Body of pancreas (tissue), 4 donors: ENCODE measurements at regions not wholly inside any gene's neighbourhood (a gene's known extent, or its start where the extent isn't known, plus 50 kb on each side); places are given as distances from the start of the nearest gene placed in this dataset.

Experiments
- ATAC-seq: fragments of 150-250 bp; one replicate; pipeline ENCODE4 v1.9.1; 2016
- DNase-seq, 4 donors: peaks; one replicate each; pipeline ENCODE4 v3.0.0-alpha.2; 2019
- H3K27ac ChIP-seq, 4 donors: fragments of 200-600 bp; sonication (generic); 1 replicate in 3 of 4; 2 replicates in 1 of 4; pipeline versions ENCODE4 v1.5.1 to v1.6.1; 2016 to 2019; ENCODE audit warnings: mild to moderate bottlenecking in 1 of 4, mixed read lengths in 1 of 4, moderate library complexity in 1 of 4
- H3K27me3 ChIP-seq, 2 donors: fragments of 200-600 bp; sonication (generic); one replicate each; pipeline ENCODE4 v1.6.0; 2016; ENCODE audit warnings: mild to moderate bottlenecking in 1 of 2
- H3K36me3 ChIP-seq, 2 donors: fragments of 200-600 bp; sonication (generic); replicated peaks in 1 of 2; 2 replicates each; pipeline ENCODE4 v1.5.1; 2016; ENCODE audit warnings: low read depth in 2 of 2; ENCODE audit not compliant: insufficient read depth in 1 of 2
- H3K4me1 ChIP-seq: fragments of 200-600 bp; sonication (generic); one replicate; pipeline ENCODE4 v1.6.0; 2016
- H3K4me3 ChIP-seq, 2 donors: fragments of 200-600 bp; sonication (generic); 1 replicate in 1 of 2; 2 replicates in 1 of 2; pipeline ENCODE4 v1.5.1; 2016 to 2019
- H3K9me3 ChIP-seq, 3 donors: fragments of 200-600 bp; sonication (generic); 1 replicate in 2 of 3; 2 replicates in 1 of 3; pipeline ENCODE4 v1.5.1; 2016
- POLR2A ChIP-seq, 3 donors: fragments of 450-650 bp; IDR thresholded peaks; one replicate each; pipeline ENCODE4 v1.6.1; 2016; ENCODE audit warnings: antibody characterized with exemption in 3 of 3, mild to moderate bottlenecking in 2 of 3
- WGBS, 2 donors: methylation state at CpG; one replicate each; pipeline ENCODE4 v1.1.5; 2017; 5-methylcytosine and 5-hydroxymethylcytosine counted together
- intact Hi-C: fragments of 100-400 bp; cut with DNase I; formaldehyde crosslinking; loops from one replicate; pipeline ENCODE4 v1.15.1; 2023
- TF ChIP-seq, protein P1 (sequence below), 7 experiments: fragments of 450-650 bp in 4 of 7; fragments of 200-600 bp in 3 of 7; sonication (generic) in 3 of 7; IDR thresholded peaks; one replicate each; pipeline ENCODE4 v1.5.1; 2016 to 2019; ENCODE audit warnings: antibody characterized with exemption in 7 of 7

DNA sequence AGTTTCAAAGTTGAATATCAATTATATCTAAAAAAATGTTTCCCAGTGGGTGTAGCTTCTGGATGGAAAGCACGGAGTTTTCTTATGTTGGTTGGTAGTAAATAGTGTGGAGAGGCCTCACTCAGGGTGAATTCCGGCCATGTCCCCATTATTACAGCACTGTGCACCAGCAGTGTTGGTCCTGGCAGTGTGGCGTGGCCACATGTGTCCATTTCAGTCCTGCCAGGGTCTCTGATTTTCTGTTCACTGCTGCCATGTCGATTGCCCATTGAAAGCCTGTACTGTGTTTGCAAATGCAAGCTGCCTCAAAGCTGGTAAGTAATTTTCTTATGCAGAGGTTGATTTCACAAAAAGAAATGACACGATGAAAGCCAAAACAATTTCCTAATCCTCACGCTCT lies 386.2 kb downstream of the GALR1 start:
- intact Hi-C loops, result no loop called here
- H3K27me3 ChIP-seq, result no peaks in the 10 kb centered on the region
- H3K4me3 ChIP-seq, result no peak overlapping the region
- H3K36me3 ChIP-seq, result no peaks in the 10 kb centered on the region
- ATAC-seq (no peak), DNase-seq (no peak)
- no peak overlapping the region for H3K27ac ChIP-seq
- 65 to 74% methylated on average over 6 of the region's 6 CpGs for WGBS, 2 donors
- no peaks in the 10 kb centered on the region for H3K9me3 ChIP-seq
- TF ChIP-seq, protein P1, sequence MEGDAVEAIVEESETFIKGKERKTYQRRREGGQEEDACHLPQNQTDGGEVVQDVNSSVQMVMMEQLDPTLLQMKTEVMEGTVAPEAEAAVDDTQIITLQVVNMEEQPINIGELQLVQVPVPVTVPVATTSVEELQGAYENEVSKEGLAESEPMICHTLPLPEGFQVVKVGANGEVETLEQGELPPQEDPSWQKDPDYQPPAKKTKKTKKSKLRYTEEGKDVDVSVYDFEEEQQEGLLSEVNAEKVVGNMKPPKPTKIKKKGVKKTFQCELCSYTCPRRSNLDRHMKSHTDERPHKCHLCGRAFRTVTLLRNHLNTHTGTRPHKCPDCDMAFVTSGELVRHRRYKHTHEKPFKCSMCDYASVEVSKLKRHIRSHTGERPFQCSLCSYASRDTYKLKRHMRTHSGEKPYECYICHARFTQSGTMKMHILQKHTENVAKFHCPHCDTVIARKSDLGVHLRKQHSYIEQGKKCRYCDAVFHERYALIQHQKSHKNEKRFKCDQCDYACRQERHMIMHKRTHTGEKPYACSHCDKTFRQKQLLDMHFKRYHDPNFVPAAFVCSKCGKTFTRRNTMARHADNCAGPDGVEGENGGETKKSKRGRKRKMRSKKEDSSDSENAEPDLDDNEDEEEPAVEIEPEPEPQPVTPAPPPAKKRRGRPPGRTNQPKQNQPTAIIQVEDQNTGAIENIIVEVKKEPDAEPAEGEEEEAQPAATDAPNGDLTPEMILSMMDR (IDR thresholded peaks at IDR 0.05), result no peak
- no peak for TF ChIP-seq POLR2A (IDR thresholded peaks at IDR 0.05)
- H3K4me1 ChIP-seq, result no peaks in the 10 kb centered on the region

DNA sequence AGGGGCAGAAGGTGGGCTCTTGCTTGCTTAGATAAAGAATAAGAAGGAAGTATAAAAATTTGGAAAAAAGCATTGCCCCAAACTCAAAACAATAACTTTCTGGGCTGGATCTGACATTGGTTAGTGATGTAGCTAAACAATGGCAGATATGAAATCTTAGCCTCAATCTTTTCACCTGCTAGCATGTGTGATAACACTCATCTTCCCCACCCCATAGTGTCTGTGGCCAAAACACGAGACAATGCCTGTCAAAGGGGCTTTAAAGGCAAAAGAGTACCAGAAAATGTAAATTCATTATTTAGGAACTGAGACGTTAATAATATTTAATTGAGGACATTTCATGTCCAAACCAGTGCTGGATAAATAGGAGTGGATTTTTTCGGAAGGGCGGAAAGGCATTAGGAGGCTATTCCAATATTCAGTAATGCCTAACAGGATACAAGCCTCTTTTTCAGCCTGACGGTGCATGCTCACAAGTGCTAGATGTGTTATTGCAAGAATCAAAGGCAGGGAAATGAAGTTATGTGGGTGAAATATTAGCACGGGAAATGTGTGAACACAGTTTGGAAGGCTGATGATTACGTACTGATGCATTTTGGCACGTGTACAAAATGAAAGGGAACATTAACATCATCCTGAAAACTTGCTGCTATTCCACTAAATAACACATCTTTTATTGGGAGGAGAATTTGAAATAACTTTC lies 395.7 kb downstream of the GALR1 start:
- DNase-seq (no peak), ATAC-seq (no peak)
- H3K27ac ChIP-seq, result no peak overlapping the region
- no peaks in the 10 kb centered on the region for H3K4me1 ChIP-seq
- WGBS, 2 donors, result 62 to 63% methylated on average over 8 of the region's 8 CpGs
- H3K9me3 ChIP-seq, result no peaks in the 10 kb centered on the region
- H3K36me3 ChIP-seq, result no peaks in the 10 kb centered on the region
- no peaks in the 10 kb centered on the region for H3K27me3 ChIP-seq
- H3K4me3 ChIP-seq, result no peak overlapping the region
- TF ChIP-seq, protein P1 (IDR thresholded peaks at IDR 0.05), result no peak
- TF ChIP-seq POLR2A (IDR thresholded peaks at IDR 0.05), result no peak
- intact Hi-C loops, result no loop called here

DNA sequence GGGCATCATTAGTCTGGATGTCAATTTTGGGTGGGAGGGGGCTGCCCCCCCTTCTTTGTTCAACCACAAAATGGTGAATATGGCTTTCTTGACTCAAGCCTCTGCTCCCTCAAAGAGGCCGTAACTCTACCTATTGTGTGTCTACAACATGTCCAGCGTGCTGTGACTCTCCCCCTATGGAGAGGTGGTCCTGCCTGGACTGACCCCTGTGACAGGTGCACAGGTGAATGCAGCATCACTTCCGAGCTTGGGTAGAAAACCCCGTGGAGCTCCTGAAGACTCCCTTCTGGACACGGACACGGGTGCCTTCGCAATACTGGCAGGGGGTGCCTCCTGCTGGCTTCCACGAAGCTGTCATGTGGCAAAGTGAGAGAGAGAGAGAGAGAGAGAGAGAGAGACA lies 397.8 kb downstream of the GALR1 start:
- TF ChIP-seq POLR2A (IDR thresholded peaks at IDR 0.05), result no peak
- TF ChIP-seq, protein P1 (IDR thresholded peaks at IDR 0.05), result no peak
- no peak for ATAC-seq
- no peaks in the 10 kb centered on the region for H3K27me3 ChIP-seq
- intact Hi-C loops, result no loop called here
- 41 to 45% methylated on average over 8 of the region's 8 CpGs for WGBS, 2 donors
- H3K4me3 ChIP-seq, result no peak overlapping the region
- no peak overlapping the region for H3K27ac ChIP-seq
- DNase-seq, result no peak
- peaks cover 5% of the 10 kb centered on the region for H3K4me1 ChIP-seq
- no peaks in the 10 kb centered on the region for H3K9me3 ChIP-seq
- no peaks in the 10 kb centered on the region for H3K36me3 ChIP-seq

DNA sequence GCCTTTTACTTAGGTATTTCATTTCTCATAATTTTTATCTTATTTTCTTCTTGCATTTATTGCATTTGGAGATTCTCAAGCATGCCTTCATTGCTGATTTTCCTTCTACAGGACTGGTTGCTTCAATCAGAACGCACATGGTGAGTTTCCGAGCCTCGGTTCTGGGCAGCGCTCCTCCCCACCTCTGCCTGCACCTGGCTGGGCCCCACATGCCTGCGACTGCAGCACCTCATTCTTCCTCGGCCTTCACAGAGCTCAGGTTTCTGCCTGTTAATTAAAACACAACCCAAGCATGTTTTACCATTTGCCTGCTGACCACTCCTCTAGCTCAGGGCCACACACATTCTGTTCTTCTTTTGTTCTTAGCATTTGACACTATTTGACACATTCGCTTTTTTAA lies 398.8 kb downstream of the GALR1 start:
- WGBS, 2 donors, result 71 to 74% methylated on average over 7 of the region's 7 CpGs
- Histone ChIP-seq H3K9me3 (no peaks in the 10 kb centered on the region), H3K4me1 (peaks cover 5% of the 10 kb centered on the region), H3K27ac (no peak overlapping the region), H3K4me3 (no peak overlapping the region), H3K36me3 (no peaks in the 10 kb centered on the region), H3K27me3 (no peaks in the 10 kb centered on the region)
- TF ChIP-seq POLR2A (IDR thresholded peaks at IDR 0.05), result no peak
- TF ChIP-seq, protein P1 (IDR thresholded peaks at IDR 0.05), result no peak
- intact Hi-C loops, result no loop called here
- ATAC-seq (no peak), DNase-seq (no peak)

DNA sequence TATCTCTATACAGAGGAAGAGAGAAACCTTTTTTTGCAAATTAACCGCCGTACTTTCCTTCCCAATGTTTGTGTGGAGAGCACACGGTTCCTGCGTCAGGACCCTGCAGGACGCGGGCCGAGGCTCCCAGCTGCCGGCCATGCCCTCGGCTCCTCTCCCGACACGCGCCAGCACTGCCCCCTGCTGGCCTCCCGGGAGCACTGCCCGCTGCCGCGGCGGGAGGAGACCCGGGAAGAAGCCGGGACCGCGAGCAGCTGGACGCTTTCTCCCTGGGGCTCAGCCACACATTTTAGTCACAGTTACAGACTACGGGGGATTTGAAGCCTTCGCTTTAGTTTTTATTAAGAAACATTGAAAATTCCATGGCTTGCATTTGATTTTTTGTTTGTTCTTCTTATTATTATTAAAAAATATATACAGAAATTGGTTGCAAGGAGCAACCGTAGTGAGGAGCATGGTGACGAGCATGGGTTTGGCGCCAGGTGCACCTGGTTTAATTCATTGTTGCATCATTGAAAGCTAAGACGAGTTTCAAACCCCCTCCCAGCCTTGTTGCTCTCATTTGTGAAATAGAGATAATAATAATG lies 401.2 kb downstream of the GALR1 start:
- peak; percentile 77 for ATAC-seq
- Histone ChIP-seq H3K27me3 (no peaks in the 10 kb centered on the region), H3K4me3 (no peak overlapping the region), H3K4me1 (peaks cover 5% of the 10 kb centered on the region), H3K27ac (no peak overlapping the region), H3K9me3 (no peaks in the 10 kb centered on the region), H3K36me3 (no peaks in the 10 kb centered on the region)
- TF ChIP-seq POLR2A (IDR thresholded peaks at IDR 0.05), result no peak
- TF ChIP-seq, protein P1 (IDR thresholded peaks at IDR 0.05), result peak; percentile 85 to 99 (median 91)
- intact Hi-C loops, result loop anchor here (10.0 kb wide), 1 partner anchor 646 kb away; no protein-coding TSS in a partner anchor
- DNase-seq, result peak; percentile 69 to 80 (median 75)
- 4 to 5% methylated on average over 25 to 28 of the region's 28 CpGs for WGBS, 2 donors
